Ovary (tissue), 7 donors: ENCODE measurements at regions not wholly inside any gene's neighbourhood (a gene's known extent, or its start where the extent isn't known, plus 50 kb on each side); places are given as distances from the start of the nearest gene placed in this dataset.

Experiments
- DNase-seq, 5 donors: peaks; one replicate each; pipeline ENCODE4 v3.0.0-alpha.2; 2019 to 2020
- H3K27ac ChIP-seq, 2 donors: fragments of 200-600 bp; one replicate each; pipeline versions ENCODE4 v1.5.1 to v1.8.0; 2019 to 2022
- H3K27me3 ChIP-seq: fragments of 200-600 bp; one replicate; pipeline ENCODE4 v1.8.0; 2022
- H3K36me3 ChIP-seq: fragments of 200-600 bp; sonication (generic); one replicate; pipeline ENCODE4 v1.5.1; 2019
- H3K4me1 ChIP-seq: one replicate; pipeline ENCODE4 v1.8.1; 2013; ENCODE audit warnings: mild to moderate bottlenecking, moderate library complexity; ENCODE audit not compliant: insufficient read depth
- H3K4me3 ChIP-seq: fragments of 200-600 bp; sonication (generic); one replicate; pipeline ENCODE4 v1.5.1; 2017
- H3K9me3 ChIP-seq, 2 donors: fragments of 200-600 bp in 1 of 2; sonication (generic) in 1 of 2; one replicate each; pipeline versions ENCODE4 v1.5.1 to v1.8.1; 2013 to 2019; ENCODE audit warnings: mild to moderate bottlenecking in 1 of 2, moderate library complexity in 1 of 2
- CTCF ChIP-seq, 3 donors: fragments of 450-650 bp in 2 of 3; fragments of 200-600 bp in 1 of 3; IDR thresholded peaks; one replicate each; pipeline versions ENCODE4 v1.5.1 to v1.8.0; 2016 to 2022; ENCODE audit warnings: antibody characterized with exemption in 3 of 3, mild to moderate bottlenecking in 1 of 3
- EP300 ChIP-seq: sonication (generic); formaldehyde crosslinking; IDR thresholded peaks from one replicate; pipeline ENCODE4 v1.6.1; 2017; ENCODE audit warnings: antibody characterized with exemption
- POLR2A ChIP-seq: fragments of 450-650 bp; IDR thresholded peaks from one replicate; pipeline ENCODE4 v1.6.1; 2017; ENCODE audit warnings: antibody characterized with exemption, mild to moderate bottlenecking, moderate library complexity
- WGBS, 3 donors: extraction: QIAGEN DNeasy Blood & Tissue Kit in 1 of 3; methylation state at CpG; one replicate each; pipeline versions ENCODE4 v1.1.5 to v1.1.7; 2013 to 2017; 5-methylcytosine and 5-hydroxymethylcytosine counted together
- intact Hi-C, 4 donors: fragments of 100-400 bp; cut with DNase I; formaldehyde crosslinking; loops; one replicate each; pipeline versions ENCODE4 v1.11.0 to v1.15.1; 2022 to 2023
- donor health status: DM: no; HTN: no; CAD: no; lungs with moderate emphysema.
- donor health status: DM: no; HTN: no; CAD: no.
- donor health status: Bipolar disorder and iron deficiency.
- donor health status: DM: no; HTN: no; CAD: no.
- donor health status: DM: yes; HTN: yes; CAD: no.

- DNase-seq: no peak
- TF ChIP-seq CTCF (IDR thresholded peaks at IDR 0.05) (no peak), POLR2A (no peak), EP300 (no peak)
- H3K4me1 ChIP-seq: no peaks in the 10 kb centered on the region
- H3K27ac ChIP-seq: no peak overlapping the region
- H3K9me3 ChIP-seq: no peaks in the 10 kb centered on the region
- H3K36me3 ChIP-seq: no peaks in the 10 kb centered on the region
- WGBS, 3 donors: 2 to 12% (median 5%) methylated on average over 1 of the region's 1 CpG
- intact Hi-C loops: no loop called here
- no peak overlapping the region for H3K4me3 ChIP-seq
- no peaks in the 10 kb centered on the region for H3K27me3 ChIP-seq
Measured at GRCh38 chr4:107519053-107519452, 201.0 kb downstream of the PAPSS1 start.

- TF ChIP-seq CTCF (IDR thresholded peaks at IDR 0.05): no peak
- TF ChIP-seq EP300: no peak
- no peak for TF ChIP-seq POLR2A
- Histone ChIP-seq H3K27ac (no peak overlapping the region), H3K9me3 (no peaks in the 10 kb centered on the region), H3K4me3 (no peak overlapping the region), H3K4me1 (no peaks in the 10 kb centered on the region), H3K36me3 (no peaks in the 10 kb centered on the region), H3K27me3 (no peaks in the 10 kb centered on the region)
- DNase-seq: no peak
- intact Hi-C loops: no loop called here
- 40 to 51% (median 42%) methylated on average over 1 of the region's 1 CpG for whole genome bisulfite sequencing, 3 donors
Measured at GRCh38 chr4:107518076-107518475, 202.0 kb downstream of the PAPSS1 start.

GRCh38 chr4:107512549-107512948 lies 207.5 kb downstream of the PAPSS1 start:
- Histone ChIP-seq H3K4me3 (no peak overlapping the region), H3K27me3 (no peaks in the 10 kb centered on the region), H3K9me3 (no peaks in the 10 kb centered on the region), H3K36me3 (no peaks in the 10 kb centered on the region), H3K27ac (no peak overlapping the region), H3K4me1 (no peaks in the 10 kb centered on the region)
- intact Hi-C loops: no loop called here
- DNase-seq: no peak
- TF ChIP-seq CTCF (IDR thresholded peaks at IDR 0.05): no peak
- TF ChIP-seq EP300: no peak

GRCh38 chr4:107509615-107510014 lies 210.4 kb downstream of the PAPSS1 start:
- Histone ChIP-seq H3K36me3 (no peaks in the 10 kb centered on the region), H3K27ac (no peak overlapping the region), H3K4me1 (no peaks in the 10 kb centered on the region), H3K27me3 (no peaks in the 10 kb centered on the region), H3K9me3 (no peaks in the 10 kb centered on the region), H3K4me3 (no peak overlapping the region)
- intact Hi-C loops: no loop called here
- DNase-seq: no peak
- TF ChIP-seq CTCF (IDR thresholded peaks at IDR 0.05) (no peak), EP300 (no peak), POLR2A (no peak)

GRCh38 chr4:107500551-107500950 lies 219.5 kb downstream of the PAPSS1 start:
- no peaks in the 10 kb centered on the region for H3K27me3 ChIP-seq
- no peaks in the 10 kb centered on the region for H3K36me3 ChIP-seq
- 74 to 80% (median 74%) methylated on average over 3 of the region's 3 CpGs for WGBS, 3 donors
- H3K27ac ChIP-seq: no peak overlapping the region
- DNase-seq: no peak
- no peak overlapping the region for H3K4me3 ChIP-seq
- no peak for TF ChIP-seq EP300
- TF ChIP-seq POLR2A: no peak
- no peak for TF ChIP-seq CTCF (IDR thresholded peaks at IDR 0.05)
- H3K9me3 ChIP-seq: peaks cover 0 to 3% of the 10 kb centered on the region in 2 donors
- H3K4me1 ChIP-seq: no peaks in the 10 kb centered on the region
- intact Hi-C loops: no loop called here
